Skin of body (tissue), 1 donor: ENCODE measurements at regions not wholly inside any gene's neighbourhood (a gene's known extent, or its start where the extent isn't known, plus 50 kb on each side); places are given as distances from the start of the nearest gene placed in this dataset.
"Not testable (repeated sequence)": the region's sequence is repeated elsewhere in the genome, so short reads cannot be mapped to it uniquely, and the experiment has no call there.

Experiments
- DNase-seq: peaks from one replicate; lab custom pipeline; 2025; lab: John Stamatoyannopoulos, UW

DNA sequence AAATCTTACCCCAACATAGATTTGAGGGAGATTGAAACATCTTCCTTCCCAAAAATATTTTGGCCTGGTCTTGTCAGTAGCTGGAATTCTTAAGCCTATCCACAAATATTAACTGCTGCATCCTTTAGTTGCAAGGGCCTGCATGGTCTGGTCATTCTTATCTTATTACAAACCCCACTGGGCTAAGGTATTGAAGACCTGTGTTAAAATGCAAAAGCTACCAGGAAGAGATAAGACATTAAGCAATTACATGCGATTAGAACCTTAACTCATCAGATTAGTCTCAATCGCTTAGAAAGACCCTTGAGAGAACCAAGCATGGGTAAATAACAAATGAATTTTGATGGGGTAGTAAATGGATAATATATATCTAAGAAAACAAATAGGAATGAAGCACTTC lies 426.6 kb downstream of the FRK start:
- no peak for DNase-seq

DNA sequence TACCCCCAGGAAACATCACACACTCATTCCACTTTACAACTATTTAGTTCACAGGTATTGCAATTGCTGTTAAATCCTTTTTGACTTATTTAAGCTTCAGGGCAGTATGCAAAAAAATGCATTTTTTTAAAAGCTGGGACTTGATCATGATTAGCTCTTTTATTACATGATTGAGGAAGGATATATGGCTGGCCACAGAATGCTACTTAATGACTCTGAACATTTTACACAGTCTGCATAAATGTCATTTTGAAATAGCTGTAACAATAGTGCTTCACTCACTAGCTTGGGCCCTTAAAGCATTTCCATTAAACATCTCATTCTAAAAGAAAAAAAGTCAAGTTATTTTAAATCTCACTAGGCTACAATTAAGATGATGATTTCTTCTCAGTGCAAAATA lies 429.7 kb downstream of the FRK start:
- DNase-seq = no peak

DNA sequence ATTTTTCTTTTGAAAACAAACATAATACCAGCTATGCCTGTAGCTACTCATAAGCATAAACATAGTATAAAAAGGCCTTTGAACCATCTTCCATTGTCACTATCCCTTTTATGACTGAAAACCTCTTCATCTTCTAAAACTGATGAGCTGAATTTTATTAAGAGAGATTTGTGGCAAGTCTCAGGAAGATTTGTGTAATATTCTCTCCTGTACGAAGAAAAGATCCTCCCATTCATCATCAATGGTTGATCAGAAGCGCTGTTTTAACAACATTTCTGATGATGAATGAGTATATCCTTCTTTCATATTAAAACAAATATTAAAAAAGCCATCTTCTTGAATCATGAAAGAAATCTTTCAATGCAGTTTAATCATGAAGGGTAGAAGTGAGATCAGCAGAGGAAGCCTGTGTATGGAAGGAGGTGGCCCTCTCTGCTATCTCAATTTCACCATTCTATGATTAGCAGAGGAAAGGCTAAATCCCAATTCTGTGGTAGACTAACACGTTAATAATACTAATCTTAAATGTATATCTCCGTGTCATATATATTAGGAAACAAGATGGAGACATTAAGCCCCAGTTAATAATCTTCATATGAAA lies 430.2 kb downstream of the FRK start:
- DNase-seq = no peak

DNA sequence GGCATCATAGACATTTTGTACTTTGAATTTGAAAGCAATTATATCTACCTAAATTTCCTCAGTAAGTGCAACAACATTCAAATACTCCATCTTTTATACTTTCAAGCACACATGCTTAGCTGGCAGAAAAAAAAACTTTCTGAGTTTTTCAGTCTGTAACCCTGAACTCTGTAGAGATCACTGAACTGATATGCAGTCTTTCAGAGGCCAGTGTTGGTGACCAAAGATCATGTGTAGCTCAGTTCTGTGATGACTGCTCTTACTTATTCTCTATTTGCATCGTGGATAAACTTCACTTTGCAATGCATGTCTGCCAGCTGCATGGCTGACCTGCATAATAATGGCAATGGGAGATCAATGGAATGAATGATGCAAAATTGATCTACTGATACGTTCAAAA lies 431.3 kb downstream of the FRK start:
- no peak for DNase-seq

DNA sequence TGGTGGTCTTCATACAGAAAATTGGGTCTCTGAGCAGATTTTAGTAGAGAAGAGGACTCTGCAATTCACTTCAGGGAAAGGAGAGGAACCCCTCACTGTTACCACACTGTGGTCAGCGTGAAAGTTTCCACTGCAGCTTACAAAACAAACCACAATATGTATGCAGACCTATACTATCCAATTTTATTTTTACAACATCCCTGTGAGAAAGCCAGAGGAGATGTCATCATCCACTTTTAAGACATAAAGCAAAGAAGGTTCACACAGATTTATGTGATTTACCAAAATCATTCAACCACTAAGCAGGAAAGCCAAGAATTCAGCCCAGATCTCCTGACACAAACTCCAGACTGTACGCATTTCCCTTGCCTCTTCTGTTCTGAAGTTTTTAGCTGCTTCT lies 442.4 kb downstream of the FRK start:
- peak; percentile 4 for DNase-seq

DNA sequence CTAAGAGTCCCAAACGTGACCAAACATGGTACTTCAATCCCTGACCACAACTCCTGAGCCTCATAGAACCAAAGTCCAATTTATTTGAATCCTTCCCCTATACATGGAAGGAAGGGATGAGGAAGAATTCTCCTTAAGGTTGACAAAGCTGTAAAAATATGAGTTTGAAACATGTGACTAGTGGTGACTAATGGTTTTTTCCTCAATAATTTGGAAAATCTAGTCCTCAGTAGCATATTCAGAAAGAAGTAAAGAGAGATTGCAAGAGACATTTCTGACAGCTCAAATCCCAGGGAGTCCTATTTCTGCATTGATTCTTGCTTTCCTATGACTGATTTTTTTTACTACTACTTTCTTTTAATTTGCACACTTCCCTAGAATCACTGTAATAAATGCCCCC lies 443.7 kb downstream of the FRK start:
- no peak for DNase-seq

DNA sequence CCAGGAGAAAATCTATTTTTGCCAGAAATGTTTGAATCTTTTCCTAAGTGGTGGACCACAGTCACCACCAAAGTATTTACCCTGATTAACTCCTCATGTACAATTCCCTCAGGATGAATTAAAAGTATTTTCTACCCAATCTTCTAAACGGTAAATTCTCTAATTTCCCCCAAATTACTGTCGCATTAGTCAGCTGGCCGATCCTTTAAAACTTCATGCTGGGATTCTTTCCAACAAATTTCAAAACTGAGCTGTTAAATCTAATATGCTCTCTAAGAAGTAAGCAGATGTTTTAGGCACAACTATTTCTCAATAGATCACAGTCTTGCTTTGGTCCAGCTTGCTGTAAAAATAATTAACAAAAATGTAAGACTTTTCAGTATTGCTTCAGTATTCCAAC lies 447.2 kb downstream of the FRK start:
- DNase-seq = peak; percentile 72

DNA sequence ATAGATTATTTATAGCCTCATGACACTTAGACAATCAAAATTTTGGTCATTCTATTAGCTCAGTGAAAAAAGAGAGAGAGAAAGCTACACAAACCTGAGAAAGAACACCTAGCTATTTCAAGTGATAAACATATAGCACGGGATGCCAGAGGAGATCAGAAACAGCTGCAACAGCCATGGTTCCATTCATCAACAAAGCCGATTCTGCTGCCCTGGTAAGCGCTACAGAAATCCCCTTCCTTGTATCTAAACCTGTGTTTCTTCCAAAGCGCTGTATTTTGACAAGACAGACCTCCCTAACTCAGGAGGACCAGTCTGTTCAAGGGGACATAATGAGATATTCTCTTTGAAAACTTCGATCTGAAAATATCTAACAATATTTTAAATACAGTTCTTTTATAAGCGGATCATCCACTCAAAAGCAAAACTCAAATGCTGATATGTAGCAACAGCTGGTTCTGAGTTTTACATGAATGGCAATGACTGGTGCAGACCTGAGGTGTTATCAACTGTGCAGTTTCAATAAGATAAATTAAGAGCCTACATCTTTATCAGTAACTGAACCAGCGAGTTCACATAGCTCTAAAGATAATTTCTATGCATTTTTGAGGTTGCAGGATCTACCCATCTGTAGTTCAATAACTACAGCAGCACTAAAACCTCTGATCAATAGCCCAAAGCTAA lies 447.8 kb downstream of the FRK start:
- no peak for DNase-seq

DNA sequence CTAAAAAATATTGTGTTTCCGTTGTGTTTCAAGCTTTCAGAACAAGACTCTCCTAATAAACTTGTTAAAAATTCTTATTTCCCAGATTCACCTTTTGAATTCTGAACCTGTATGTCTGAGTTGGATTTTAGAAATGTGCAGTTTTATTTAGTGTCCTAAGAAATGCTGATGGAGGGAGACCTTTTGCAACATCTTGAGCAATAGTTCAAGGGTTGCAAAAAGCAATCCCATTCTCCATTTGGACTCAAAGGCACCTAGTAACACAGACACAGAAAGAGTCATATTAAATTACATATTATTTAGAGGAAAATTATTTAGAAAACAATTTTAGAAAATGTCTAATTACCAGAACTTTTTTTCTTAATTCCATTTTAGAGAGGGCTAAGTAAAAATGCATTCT lies 448.5 kb downstream of the FRK start:
- no peak for DNase-seq

DNA sequence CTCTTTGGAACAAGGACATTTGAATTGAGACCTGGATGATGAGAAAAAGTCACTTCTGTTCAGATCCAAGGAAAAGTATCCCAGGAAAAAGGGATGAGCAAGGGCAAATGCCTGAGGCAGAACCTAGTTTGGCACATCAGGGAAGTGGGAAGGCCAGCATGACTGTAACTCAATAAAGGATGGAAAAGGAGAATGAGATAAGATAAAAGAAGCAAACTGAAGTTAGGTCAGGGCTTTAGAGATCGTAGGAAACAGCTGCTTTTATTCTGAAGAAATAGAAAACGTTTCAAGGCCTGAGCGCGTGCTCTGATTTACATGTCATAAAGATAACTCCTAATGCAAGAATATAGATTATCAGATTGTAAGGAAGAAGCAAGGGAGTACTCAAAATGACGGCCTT lies 450.0 kb downstream of the FRK start:
- no peak for DNase-seq

DNA sequence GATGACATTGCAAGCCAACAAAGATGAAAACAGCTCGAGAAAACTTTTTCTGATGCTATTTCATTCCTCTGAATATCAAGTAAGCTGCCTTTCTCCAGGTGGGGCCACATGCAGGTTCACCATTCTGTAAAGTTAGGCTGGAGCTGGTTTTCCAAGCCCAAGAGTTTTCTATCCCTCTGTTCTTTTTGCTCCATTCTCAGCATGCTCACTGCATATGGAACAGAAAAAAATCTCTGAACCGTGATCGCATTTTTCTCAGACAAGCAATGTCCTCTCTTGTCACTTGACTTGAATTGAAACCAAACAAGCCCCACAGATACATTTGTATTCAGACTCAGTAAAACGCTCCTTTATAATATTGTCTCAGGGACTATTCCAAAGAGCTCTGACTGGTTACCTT lies 451.6 kb downstream of the FRK start:
- no peak for DNase-seq

DNA sequence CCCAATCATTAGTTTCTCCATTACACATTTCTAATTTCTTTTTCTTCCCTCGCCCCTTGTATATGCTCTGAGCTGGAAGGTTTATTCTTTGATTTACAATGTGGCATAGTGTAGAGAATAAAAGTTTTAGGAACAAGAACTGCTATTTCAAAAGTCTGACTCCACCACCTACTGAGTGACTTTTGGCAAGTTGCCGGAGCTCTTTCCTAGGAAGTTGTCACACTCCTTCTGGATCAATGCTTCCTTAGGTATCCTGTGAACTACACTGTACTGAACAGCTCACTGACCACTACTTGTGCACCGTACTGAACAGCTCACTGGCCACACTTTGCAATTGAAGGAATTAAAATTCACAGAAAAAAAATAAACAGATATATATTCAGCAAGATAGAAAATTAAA lies 458.2 kb downstream of the FRK start:
- no peak for DNase-seq

DNA sequence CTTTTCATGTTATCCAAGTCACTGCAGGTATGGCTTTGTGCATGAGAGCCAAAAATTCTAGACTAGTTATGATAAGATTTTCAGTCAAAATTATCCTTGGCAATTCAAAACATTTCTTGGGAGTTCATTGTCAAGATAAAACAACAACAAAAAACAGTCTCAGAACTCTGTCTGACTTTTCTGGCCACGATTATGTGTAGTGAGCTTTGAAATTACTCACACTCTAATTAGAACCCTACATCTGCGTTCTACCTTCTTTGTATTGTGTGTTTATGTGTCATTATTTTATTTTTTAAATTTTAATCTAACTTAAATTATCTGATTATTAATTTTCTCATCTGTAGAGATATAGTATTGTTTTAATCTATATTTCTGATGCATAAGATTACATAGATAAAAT lies 459.2 kb downstream of the FRK start:
- no peak for DNase-seq

DNA sequence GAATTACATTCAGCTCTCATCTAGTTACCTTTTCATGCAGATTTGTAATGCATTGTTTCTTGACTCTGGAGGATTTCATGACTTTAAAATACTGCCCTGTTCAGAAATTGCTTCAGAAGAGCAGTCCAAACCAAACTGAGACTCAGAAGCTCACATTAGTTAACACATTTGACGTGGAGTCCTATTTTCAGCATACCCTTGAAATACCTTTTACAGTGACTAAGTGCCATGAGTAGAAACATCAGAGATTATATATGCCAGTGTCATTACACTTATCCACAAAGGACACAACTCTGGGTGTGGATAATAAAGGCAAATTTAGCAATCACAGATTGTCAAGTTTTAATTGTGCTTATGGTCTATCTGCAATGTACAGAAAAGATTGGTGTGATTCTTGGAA lies 459.6 kb downstream of the FRK start:
- DNase-seq = no peak

DNA sequence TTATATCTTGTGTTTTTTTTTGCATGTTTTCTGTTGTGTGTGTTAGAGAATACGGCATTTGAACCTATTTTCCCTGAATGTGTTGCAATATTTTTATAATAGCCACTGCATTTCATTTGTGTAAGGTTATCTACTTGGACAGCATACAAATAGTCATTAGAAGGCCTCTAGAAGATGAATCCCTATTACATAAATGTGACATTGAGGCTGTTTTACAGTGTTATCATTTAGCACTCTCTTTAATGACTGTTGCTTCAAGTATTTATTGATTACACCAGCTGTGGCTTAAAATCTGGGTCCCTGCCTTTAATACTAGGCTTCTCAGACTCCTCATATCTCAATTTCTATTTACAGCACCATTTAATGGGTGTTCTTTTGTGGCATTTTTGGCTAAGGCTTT lies 465.8 kb downstream of the FRK start:
- no peak for DNase-seq

DNA sequence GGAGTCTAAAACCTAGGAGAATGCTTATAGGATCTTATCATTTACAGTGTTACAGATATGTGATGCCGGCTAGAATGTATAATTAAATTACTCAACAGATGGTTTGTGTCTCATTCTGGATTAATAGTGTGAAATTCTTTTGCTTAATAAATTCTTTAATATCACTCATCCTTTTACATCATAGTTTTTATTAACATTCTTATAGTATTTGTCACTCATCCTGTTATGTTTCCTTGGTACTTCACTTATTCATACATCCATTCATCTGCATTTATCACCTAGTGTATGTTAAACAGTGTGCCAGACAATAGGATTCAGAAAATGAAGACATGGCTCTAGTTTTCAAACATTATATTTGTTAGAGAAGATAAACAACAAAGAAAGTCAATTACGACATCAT lies 468.7 kb downstream of the FRK start:
- DNase-seq = no peak

DNA sequence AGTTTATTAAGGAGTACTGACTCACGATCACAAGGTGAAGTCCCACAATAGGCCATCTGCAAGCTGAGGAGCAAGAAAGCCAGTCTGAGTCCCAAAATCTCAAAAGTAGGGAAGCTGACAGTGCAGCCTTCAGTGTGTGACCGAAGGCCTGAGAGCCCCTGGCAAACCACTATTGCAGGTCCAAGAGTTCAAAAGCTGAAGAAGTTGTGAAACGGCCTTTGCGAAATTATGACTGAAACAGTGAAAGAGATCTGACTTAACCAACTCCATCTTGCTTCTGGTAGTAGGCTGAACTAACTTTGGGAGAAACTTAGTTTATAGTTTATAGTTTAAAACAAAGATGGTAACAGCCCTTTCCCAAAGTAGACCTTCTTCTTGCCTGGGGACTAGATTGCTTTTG lies 471.6 kb downstream of the FRK start:
- not testable (repeated sequence) for DNase-seq

DNA sequence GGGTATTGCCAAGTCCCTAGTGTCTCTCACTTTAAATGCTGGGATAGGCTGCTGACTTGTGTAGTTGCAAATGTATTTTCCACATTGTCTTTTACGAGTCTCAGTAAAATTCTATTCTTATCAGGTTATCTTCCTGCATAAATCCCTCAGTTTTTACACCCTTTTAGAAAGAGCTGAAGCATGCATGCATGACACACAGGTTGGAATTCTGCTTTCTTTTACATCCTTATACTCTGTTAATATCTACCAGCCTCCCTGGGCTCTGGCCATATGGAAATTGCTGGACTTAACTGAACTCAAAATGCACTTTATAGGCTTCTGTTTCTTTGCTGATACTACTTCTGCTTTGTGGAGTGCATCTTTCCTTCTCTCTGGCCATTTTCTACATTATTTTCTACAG lies 477.4 kb downstream of the FRK start:
- no peak for DNase-seq

DNA sequence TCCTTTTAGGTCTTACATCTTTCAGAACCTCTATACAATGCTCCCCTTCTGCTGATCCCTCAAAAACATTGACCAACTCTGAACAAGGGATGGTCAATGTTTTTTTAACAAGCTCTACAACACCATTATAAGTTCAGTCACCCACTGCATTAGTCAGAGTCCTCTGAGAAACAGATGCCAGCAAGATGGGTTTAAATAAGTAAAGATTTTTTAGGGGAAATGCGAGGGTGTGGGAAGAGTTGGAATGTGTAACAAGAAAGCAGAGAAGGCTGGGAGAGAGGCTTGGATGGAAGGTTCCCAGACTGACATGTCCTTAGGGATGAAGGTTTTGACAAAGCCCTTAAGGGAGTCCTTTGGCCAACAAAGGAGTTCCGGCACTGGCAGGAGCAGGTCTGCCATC lies 478.3 kb downstream of the FRK start:
- DNase-seq = no peak

DNA sequence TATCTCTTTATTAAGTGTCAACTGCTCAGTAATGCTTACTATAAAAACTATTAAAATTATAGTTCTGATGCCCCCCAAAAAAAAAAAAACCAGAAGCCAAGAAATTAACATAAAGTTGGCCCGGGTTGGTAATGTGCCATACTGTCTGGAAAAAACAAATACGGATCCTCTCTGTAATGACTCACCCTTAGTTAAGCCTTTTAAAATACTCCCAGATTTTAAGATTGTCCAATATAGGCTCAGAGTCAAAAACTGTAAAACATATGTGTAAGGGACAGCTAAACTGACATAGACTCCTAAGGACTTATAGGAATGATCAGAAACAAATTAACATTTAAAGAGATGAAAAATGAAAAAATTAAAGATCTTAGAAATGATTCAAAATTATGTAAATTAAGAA lies 481.1 kb downstream of the FRK start:
- DNase-seq = not testable (repeated sequence)

DNA sequence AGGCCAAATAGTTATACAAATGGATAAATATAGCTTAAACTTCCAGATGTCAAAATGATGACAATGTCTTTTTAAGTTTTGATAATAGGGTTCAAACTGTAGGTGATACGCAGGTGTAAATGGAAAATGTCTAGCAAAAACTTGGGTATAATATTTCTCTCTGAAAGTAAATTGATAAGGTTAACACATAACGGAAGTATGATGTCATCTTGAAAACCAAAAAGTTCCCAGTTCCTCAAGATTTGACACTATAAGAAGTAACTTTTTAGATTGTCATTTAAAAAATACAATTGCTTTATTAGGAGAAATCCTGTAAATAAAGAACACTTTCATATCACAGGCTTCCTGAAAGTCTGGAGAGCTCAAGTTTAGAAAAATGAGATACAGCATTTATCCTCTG lies 483.4 kb downstream of the FRK start:
- no peak for DNase-seq

DNA sequence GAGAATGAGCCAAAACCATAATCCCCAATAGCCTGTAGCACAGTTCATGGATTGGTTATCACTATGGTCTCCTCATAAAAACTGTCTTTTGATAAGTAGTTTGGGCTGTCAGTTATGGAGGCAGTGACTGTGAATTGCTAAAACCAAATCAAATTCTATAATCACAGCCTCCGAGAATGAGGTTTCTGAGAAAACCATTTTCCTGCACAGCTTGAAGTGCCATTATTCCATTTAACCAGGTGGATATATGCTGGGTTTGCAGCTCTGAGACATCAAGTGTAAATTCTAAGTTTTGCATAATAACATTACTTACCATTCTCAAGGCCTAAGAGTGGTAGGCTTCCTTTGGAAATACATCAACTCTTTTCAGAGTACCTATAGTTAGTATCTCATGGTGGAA lies 485.4 kb downstream of the FRK start:
- DNase-seq = no peak

DNA sequence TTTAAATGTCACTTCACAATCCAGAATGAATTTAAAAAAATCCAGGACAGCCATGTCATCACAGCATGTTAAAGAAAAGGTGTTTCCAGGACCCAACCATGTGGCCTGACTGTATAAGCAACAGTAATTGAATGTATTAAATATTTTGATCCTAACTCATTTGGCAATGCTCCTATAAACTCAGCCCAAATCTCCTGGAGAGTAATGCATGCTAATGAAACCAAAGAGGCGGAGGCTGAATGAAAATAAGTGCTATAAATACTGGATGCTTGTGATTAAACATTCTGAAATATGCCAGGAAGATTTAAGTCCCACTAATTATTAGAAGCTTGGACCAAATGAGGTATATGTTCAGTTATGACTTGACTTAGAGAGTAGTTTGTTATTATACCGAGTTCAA lies 486.8 kb downstream of the FRK start:
- DNase-seq = no peak

DNA sequence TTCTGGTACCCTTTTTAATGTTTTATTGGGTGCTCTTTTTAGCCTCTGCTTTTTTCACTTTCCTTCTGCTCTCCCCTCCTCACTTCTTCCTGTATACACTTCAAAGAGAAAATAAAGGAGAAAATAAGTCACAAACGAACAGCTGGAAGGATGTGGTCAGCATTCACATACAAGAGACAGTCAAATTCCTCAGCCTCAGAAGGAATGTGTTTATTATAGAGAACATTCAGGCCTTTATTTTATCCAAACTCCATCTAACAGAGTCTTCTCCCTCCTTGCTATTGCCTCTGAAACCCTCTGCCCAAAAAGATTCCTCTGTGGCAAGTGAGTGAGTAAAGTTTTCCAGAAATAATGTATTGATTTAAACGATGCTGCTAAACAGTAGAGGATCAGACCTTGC lies 490.4 kb downstream of the FRK start:
- DNase-seq = peak; percentile 2
